Stimulated activated CD4-positive, alpha-beta T cell treated with anti-CD3 and anti-CD28 coated beads, Interleukin-4, amount 100 ng/mL, for 4 hours (primary cell): ENCODE measurements at regions not wholly inside any gene's neighbourhood (a gene's known extent, or its start where the extent isn't known, plus 50 kb on each side); places are given as distances from the start of the nearest gene placed in this dataset.

Experiments used
- DNase-seq, 2 experiments: peaks; one replicate each; pipeline ENCODE4 v3.0.0-alpha.2; 2020

- DNase-seq = no peak
These were observed 61.7 kb upstream of the PSD2 start for GRCh38 chr5:139733698-139734538.

GRCh38 chr5:139734539-139734916, 61.1 kb upstream of the PSD2 start:
- no peak for DNase-seq

DNA sequence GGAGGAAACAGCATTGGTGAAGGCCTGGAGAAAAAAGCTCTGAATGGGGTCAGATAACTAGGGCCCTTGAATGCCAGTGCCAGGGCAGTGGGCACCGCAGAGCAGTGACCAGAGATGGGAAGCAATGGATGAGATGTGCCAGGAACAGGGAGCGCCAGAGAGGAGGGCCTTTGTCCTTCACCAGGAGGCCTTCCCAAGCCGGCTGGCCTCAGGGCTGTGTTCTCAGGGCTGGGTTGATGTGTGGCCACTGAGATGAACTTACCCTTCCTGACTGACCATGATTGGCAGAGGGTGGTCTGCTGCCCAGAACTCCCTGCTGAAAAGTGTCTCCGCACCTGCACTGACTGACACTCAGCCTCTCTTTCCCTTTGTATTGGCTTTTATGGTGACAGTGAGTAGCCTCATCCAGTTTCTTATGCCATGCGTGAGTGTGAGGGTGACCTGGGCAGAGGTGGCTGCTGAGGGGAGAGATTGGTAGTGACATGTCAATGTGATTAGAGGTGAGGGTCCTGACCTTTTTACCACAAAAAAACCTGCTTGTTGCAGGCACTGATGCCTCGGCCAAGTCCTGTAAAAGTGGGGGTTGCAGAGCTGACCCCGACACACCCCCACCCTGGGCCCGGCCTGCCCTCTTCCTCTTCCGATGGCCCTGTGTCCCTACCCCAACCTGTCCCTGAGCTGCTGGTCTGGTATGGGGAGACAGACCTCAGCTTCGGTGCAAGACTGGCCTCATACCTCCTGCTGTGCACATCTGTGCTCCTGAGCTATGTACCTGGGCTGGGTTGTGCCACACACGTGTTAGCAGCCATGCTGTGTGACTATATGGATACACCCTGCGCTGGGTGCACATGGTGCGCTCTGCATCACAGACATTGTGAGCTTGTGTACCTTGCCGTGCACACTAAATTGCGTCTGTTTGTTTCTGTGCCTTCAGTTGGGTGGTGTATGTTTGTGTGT, 57.1 kb upstream of the PSD2 start:
- no peak for DNase-seq

DNA sequence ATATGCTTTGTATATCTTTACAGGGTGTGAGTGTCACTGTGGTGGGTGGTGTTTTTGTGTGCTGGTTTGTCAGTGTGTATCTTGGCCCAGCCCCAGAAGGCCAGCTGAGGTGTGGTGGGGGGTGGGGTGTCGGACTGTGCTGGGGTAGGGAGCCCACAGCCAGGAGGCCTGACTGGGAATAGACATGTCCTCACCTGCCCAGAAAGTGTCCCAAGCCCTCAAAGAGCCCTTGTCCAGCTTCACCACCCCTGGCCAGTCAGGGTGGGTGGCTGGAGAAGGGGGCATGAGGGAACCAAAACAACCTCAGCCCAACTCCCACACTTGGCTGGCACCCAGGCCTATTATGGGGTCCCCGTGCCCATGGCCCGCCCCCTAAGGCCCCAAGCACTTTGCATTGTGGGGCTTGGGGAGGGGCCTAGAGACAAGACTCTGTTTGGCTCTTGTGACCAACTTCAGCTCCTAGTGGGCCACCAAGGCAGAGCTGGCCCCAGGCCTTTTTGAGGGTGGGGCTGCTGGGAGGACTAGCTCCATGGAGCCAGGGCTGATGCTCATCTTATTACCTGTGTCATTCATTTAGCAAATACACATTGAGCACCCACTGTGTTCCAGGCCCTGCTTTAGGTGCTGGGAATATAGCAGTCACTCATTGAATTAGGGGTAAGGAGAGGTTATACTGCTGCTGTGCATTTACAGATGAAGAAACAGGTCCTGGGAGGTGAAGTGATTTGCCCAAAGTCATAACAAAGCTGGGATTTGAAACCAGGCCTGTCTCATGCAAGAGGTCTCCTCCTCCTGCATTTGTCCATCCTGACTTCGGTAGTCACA, 56.2 kb upstream of the PSD2 start:
- DNase-seq = no peak

- DNase-seq = no peak
These were observed 55.2 kb upstream of the PSD2 start for GRCh38 chr5:139740138-139740991.

DNA sequence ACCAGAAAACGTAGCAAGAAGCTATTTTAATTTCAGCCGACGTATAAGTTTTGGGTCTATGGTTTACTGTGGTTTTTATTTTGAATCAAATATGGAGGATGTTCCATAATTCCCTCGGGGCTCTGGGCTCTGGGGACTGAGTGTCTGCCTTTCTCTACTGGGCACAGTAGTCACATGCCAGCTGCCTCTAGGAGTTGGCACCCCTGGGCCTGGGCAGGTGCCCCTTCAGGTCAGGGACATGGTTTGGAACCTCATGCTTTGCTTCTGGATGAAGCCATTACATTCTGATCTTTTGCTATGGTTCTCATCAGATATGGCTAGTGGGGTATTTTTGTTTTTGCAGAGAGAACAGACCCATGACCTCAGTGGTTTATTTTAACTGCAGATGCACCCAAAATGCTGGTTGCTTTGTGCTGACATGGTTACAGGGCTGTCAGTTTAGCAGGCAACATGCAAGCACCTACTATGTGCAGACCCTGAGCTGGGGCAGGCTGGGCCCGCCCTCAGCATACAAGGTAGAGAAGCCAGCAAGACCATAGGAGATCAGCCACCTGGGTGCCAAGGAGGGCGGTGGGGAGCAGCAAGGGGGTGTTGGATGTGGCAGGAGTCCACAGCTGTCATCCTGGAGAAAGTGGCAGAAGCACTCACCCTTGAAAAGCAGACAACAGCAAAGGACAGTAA, 54.5 kb upstream of the PSD2 start:
- DNase-seq = no peak

- DNase-seq = no peak
These were observed 53.8 kb upstream of the PSD2 start for GRCh38 chr5:139741823-139742172.

GRCh38 chr5:139742173-139742903, 53.3 kb upstream of the PSD2 start:
- DNase-seq = no peak

GRCh38 chr5:139743001-139743771, 52.4 kb upstream of the PSD2 start:
- DNase-seq = no peak

DNA sequence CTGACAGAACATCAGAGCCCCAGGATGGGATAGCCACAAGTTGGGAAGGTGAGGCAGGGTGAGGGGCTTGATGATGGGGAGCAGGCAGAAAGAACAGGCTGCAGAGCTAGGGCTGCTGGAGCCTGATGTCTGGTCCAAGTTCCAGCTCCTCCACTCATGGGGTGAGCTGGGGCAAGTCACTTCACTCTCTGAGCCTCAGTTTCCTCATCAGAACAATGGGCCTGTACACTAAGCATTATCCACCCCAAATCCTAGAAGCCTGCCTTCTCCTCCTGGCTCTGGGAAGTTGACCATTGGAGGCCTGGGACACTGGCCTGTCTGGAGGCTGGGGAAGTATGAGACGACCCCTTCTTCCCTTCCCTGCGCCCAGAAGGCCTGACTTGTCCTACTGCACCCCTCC, 51.8 kb upstream of the PSD2 start:
- no peak for DNase-seq

DNA sequence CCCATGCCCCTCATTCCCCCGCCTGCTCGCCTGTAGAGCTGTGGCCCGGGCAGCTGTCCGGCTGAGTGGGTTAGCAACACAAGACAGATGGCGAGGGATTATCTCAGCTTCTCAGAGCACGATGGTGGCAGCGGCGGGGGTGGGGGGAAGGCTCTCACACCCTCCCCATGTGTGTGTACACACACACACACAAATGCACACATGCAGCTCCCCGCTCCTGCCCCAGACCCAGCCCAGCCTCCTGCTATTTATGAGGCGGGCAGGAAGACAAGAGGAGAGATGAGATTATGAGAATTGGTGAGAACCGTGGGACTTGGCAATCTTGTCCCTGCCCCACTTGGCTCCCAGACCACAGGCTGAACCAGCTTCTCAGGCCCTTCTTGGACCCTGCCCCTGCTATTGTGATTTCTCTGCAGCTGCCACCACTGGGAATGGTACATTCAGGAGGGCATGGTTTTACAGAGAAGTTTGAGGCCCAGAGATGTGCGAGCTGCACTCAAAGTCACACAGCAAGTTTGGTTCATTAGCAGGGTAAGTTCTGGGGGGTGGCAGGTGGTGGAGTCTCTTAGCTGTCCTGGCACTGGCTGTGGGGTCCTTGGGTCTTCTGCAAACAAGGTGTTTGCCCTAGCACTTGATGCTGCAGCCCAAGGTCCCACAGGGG, 51.0 kb upstream of the PSD2 start:
- no peak for DNase-seq

GRCh38 chr5:139745132-139745799, 50.3 kb upstream of the PSD2 start:
- peak in 1 of 2 experiments; percentile 31 for DNase-seq

DNA sequence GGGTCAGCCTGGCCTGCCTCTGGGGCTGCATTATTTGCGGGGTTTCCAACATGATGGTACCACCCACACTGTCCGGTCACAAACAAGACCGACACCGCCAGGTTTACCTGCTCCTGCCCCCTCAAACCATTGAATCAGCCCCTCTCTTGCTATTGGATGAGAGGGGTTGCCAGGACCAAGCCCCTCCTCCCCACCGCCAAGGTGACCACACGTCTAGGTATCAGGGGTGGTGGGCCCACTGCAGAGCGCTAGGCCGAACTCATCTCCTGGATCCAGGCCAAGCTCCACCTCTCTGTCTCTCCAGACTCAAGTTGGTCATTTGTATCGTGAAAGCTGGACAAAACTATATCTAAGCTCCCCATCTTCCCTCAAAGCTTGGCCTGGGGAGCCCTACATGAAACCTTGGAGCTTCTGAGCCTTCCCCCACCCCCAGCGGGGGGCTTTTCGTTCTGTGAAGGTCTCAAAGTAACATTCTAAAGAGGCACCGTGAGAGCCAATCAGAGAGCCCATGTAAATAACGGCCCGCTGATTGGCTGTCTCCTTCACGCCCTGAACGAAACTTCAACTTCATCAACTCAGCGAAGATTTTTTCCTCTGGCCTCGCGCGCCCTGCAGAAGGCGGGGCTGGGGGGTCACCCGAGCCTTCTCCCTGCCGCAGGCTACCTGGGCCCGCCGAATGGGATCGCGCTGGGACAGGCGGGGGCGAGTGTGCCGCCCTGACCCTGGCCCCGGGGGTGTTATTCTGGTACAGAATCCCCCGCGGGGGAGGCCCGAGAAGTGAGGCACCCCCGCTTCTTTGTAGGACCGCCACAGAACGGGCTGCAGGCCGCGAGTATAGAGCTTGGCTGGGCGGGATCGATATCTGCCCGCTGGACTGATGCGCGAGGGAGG, 49.6 kb upstream of the PSD2 start:
- DNase-seq = peak in 1 of 2 experiments; percentile 38
